HepG2 (cell line): ENCODE measurements at regions not wholly inside any gene's neighbourhood (a gene's known extent, or its start where the extent isn't known, plus 50 kb on each side); places are given as distances from the start of the nearest gene placed in this dataset.

ENCODE experiments used
- ATAC-seq: fragments of 200-7000 bp; cut with Tn5 transposase; 3 replicates; pipeline ENCODE4 v1.9.1; 2020; ENCODE audit warnings: mild to moderate bottlenecking, moderate library complexity
- BruUV-seq: library from RNA; stranded (reverse); fragments of 400-500 nt; replicated peaks from 2 replicates; lab custom pipeline; 2021; lab: Mats Ljungman, UMichigan
- CTCF ChIA-PET: fragments of 300-600 bp; formaldehyde crosslinking; extraction: SDS; loops from one replicate; lab custom pipeline; 2021; ENCODE audit warnings: low total read pairs, inconsistent platforms, low intra/inter-chr PET ratio; lab: Yijun Ruan, JAX
- POLR2A ChIA-PET: fragments of 350-600 bp; sonication (Branson Sonifier 250); formaldehyde crosslinking; loops from one replicate; lab custom pipeline; 2020; ENCODE audit warnings: antibody characterized with exemption, inconsistent platforms; lab: Yijun Ruan, JAX
- DNase-seq: peaks from one replicate; pipeline ENCODE4 v3.0.0-alpha.2; 2015; ENCODE audit warnings: low spot score
- FAIRE-seq: peaks from 3 replicates; lab custom pipeline; 2011; peaks lifted over from hg19 to GRCh38; lab: Jason Lieb, UNC
- H2AFZ ChIP-seq: one replicate; pipeline ENCODE4 v1.6.1; 2011; ENCODE audit warnings: low read length, inconsistent platforms
- H3K27ac ChIP-seq: fragments of 300-600 bp; 3 replicates; pipeline ENCODE4 v1.8.0; 2011; ENCODE audit warnings: mixed run types, mild to moderate bottlenecking, mixed read lengths, low read length, inconsistent platforms; ENCODE audit not compliant: insufficient read depth; ENCODE audit errors: extremely low read length
- H3K27me3 ChIP-seq, 2 experiments: fragments of 200-600 bp in 1 of 2; 2 replicates in 1 of 2; 3 replicates in 1 of 2; pipeline versions ENCODE4 v1.6.0 to v1.8.0; 2011; ENCODE audit warnings: low read length in 2 of 2, mild to moderate bottlenecking in 2 of 2, moderate library complexity in 2 of 2, inconsistent platforms in 1 of 2; ENCODE audit not compliant: insufficient read depth in 2 of 2, control insufficient read depth in 1 of 2
- H3K36me3 ChIP-seq, 2 experiments: fragments of 200-600 bp in 1 of 2; replicated peaks in 1 of 2; 2 replicates in 1 of 2; 3 replicates in 1 of 2; pipeline versions ENCODE4 v1.5.1 to v1.8.0; 2011; ENCODE audit warnings: low read length in 2 of 2, inconsistent platforms in 1 of 2; ENCODE audit not compliant: insufficient read depth in 2 of 2, control insufficient read depth in 1 of 2
- H3K4me1 ChIP-seq: 2 replicates; pipeline ENCODE4 v1.5.1; 2012; ENCODE audit warnings: low read length, inconsistent platforms; ENCODE audit not compliant: insufficient read depth
- H3K4me2 ChIP-seq: 2 replicates; pipeline ENCODE4 v1.6.0; 2011; ENCODE audit warnings: low read depth, low read length, inconsistent platforms
- H3K4me3 ChIP-seq, 3 experiments: fragments of 200-600 bp in 1 of 3; sonication (generic), shearing (Covaris generic) in 1 of 3; replicated peaks in 1 of 3; 2 replicates each; pipeline ENCODE4 v1.5.1; 2011 to 2016; ENCODE audit warnings: low read length in 3 of 3, inconsistent platforms in 2 of 3, low read depth in 2 of 3, mild to moderate bottlenecking in 2 of 3, control low read depth in 1 of 3, mixed read lengths in 1 of 3; ENCODE audit not compliant: insufficient read depth in 1 of 3
- H3K79me2 ChIP-seq: one replicate; pipeline ENCODE4 v1.6.1; 2011; ENCODE audit warnings: low read length, inconsistent platforms; ENCODE audit not compliant: insufficient read depth
- H3K9ac ChIP-seq: 2 replicates; pipeline ENCODE4 v1.6.0; 2011; ENCODE audit warnings: mild to moderate bottlenecking, low read depth, low read length, inconsistent platforms; ENCODE audit not compliant: insufficient read depth
- H3K9me3 ChIP-seq: 2 replicates; pipeline ENCODE4 v1.5.1; 2012; ENCODE audit warnings: mild to moderate bottlenecking, low read length
- H4K20me1 ChIP-seq: 2 replicates; pipeline ENCODE4 v1.6.0; 2011; ENCODE audit warnings: inconsistent platforms, mild to moderate bottlenecking, low read length, moderate library complexity; ENCODE audit not compliant: insufficient read depth
- GLI4 ChIP-seq: sonication (generic); formaldehyde crosslinking; IDR thresholded peaks from 2 replicates; pipeline ENCODE4 v1.5.1; 2020; ENCODE audit warnings: missing genetic modification reagents, mild to moderate bottlenecking, moderate library complexity, borderline replicate concordance
- HNF4A ChIP-seq: sonication (generic); formaldehyde crosslinking; IDR thresholded peaks from 2 replicates; pipeline ENCODE4 v1.4.0; 2020; ENCODE audit warnings: missing genetic modification reagents
- MNT ChIP-seq: fragments of 450-650 bp; IDR thresholded peaks from 2 replicates; pipeline ENCODE4 v1.6.1; 2016
- SKIL ChIP-seq: sonication (generic); formaldehyde crosslinking; IDR thresholded peaks from 2 replicates; pipeline ENCODE4 v1.8.0; 2022; ENCODE audit warnings: missing genetic modification reagents, mild to moderate bottlenecking, moderate library complexity, borderline replicate concordance
- ZNF629 ChIP-seq: sonication (generic); formaldehyde crosslinking; conservative IDR thresholded peaks from 2 replicates; pipeline ENCODE4 v1.5.0; 2020; ENCODE audit warnings: missing genetic modification reagents
- WGBS: methylation state at CpG from one replicate; pipeline ENCODE4 v1.1.6; 2017; ENCODE audit warnings: low lambda C conversion rate; 5-methylcytosine and 5-hydroxymethylcytosine counted together
- in situ Hi-C: cut with HindIII; loops from 2 replicates; pipeline ENCODE4 v1.10.0; 2017; ENCODE audit warnings: low pct_unique_long_range_greater_than_20kb; ENCODE audit not compliant: extremely low pct_ligation_motif_present
- intact Hi-C: fragments of 100-400 bp; cut with micrococcal nuclease; formaldehyde crosslinking; loops from one replicate; pipeline ENCODE4 v1.10.0; 2022; ENCODE audit not compliant: unreplicated experiment

- H3K27me3 ChIP-seq: no peaks in the 10 kb centered on the region
- H3K9ac ChIP-seq: no peak overlapping the region
- no TSS peak for BruUV-seq
- whole genome bisulfite sequencing: 0% methylated on average over 2 of the region's 2 CpGs
- H2AFZ ChIP-seq: no peak overlapping the region
- no peak overlapping the region for H3K4me2 ChIP-seq
- no peaks in the 10 kb centered on the region for H4K20me1 ChIP-seq
- DNase-seq (no peak), FAIRE-seq (no peak)
- no peak overlapping the region for H3K4me3 ChIP-seq
- H3K4me1 ChIP-seq: no peaks in the 10 kb centered on the region
- no peaks in the 10 kb centered on the region for H3K9me3 ChIP-seq
- H3K36me3 ChIP-seq: no peaks in the 10 kb centered on the region
- intact Hi-C loops: loop anchor here (10.0 kb wide), 1 partner anchor 345 kb away; no protein-coding TSS in a partner anchor
- CTCF ChIA-PET: no interaction called here
- H3K27ac ChIP-seq: no peak overlapping the region
- H3K79me2 ChIP-seq: no peaks in the 10 kb centered on the region
- TF ChIP-seq HNF4A (CRISPR knock-in tag) (peak; percentile 27; the same call in 1 of the 2 replicates), ZNF629 (CRISPR knock-in tag) (peak; percentile 69), SKIL (CRISPR knock-in tag) (no peak)
- TF ChIP-seq, all 625 proteins: peak for 2
- POLR2A ChIA-PET: no interaction called here
- peak; percentile 43; the same call in 1 of the 3 replicates for ATAC-seq
- in situ Hi-C loops: no loop called here
Measured at GRCh38 chr12:29899212-29899931, 115.6 kb upstream of the TMTC1 start.

GRCh38 chr12:29895966-29896365 lies 112.2 kb upstream of the TMTC1 start:
- Histone ChIP-seq H3K9me3 (no peaks in the 10 kb centered on the region), H3K4me1 (no peaks in the 10 kb centered on the region), H3K4me2 (no peak overlapping the region), H3K9ac (no peak overlapping the region), H3K27me3 (no peaks in the 10 kb centered on the region), H3K4me3 (no peak overlapping the region), H3K79me2 (no peaks in the 10 kb centered on the region), H2AFZ (no peak overlapping the region), H3K36me3 (no peaks in the 10 kb centered on the region), H4K20me1 (no peaks in the 10 kb centered on the region)
- intact Hi-C loops: loop anchor here (10.0 kb wide), 1 partner anchor 341 kb away; no protein-coding TSS in a partner anchor
- BruUV-seq: no TSS peak
- POLR2A ChIA-PET: no interaction called here
- no peak for ATAC-seq
- in situ Hi-C loops: no loop called here
- FAIRE-seq: no peak
- CTCF ChIA-PET: no interaction called here
- TF ChIP-seq MNT (no peak), GLI4 (CRISPR knock-in tag) (no peak)
- TF ChIP-seq, all 625 proteins: peak for 0
- no peak for DNase-seq
- no peak overlapping the region for H3K27ac ChIP-seq
- WGBS: 3% methylated on average over 3 of the region's 3 CpGs
